Fibroblast of lung (primary cell): ENCODE measurements at regions not wholly inside any gene's neighbourhood (a gene's known extent, or its start where the extent isn't known, plus 50 kb on each side); places are given as distances from the start of the nearest gene placed in this dataset.

Source experiments
- DNase-seq, 2 donors: peaks; one replicate each; pipeline versions ENCODE4 v3.0.0 to v3.0.0-alpha.2; 2010; ENCODE audit warnings: low read depth in 2 of 2
- H2AFZ ChIP-seq: 2 replicates; pipeline ENCODE4 v1.5.1; 2012; ENCODE audit warnings: low read length, control low read depth, inconsistent platforms
- H3K27ac ChIP-seq: 2 replicates; pipeline ENCODE4 v1.5.1; 2011; ENCODE audit warnings: low read length, control low read depth; ENCODE audit not compliant: insufficient read depth
- H3K27me3 ChIP-seq: 2 replicates; pipeline ENCODE4 v1.5.1; 2011; ENCODE audit warnings: mild to moderate bottlenecking, low read length; ENCODE audit not compliant: control insufficient read depth, insufficient read depth
- H3K36me3 ChIP-seq: 2 replicates; pipeline ENCODE4 v1.5.1; 2011; ENCODE audit warnings: low read length; ENCODE audit not compliant: control insufficient read depth, insufficient read depth
- H3K4me1 ChIP-seq: 2 replicates; pipeline ENCODE4 v1.5.1; 2011; ENCODE audit warnings: low read length; ENCODE audit not compliant: control insufficient read depth, insufficient read depth; ENCODE audit errors: extremely low read depth
- H3K4me2 ChIP-seq: 2 replicates; pipeline ENCODE4 v1.5.1; 2011; ENCODE audit warnings: low read length, control low read depth; ENCODE audit not compliant: insufficient read depth; ENCODE audit errors: extremely low read depth
- H3K4me3 ChIP-seq, 4 experiments: fragments of 200-600 bp in 1 of 4; sonication (generic) in 1 of 4; replicated peaks in 1 of 4; 2 replicates each; pipeline ENCODE4 v1.5.1; 2011 to 2016; ENCODE audit warnings: low read length in 4 of 4, low read depth in 3 of 4, mild to moderate bottlenecking in 3 of 4, control low read depth in 2 of 4, inconsistent platforms in 1 of 4, mixed read lengths in 1 of 4; ENCODE audit not compliant: insufficient read depth in 1 of 4; ENCODE audit errors: control extremely low read depth in 1 of 4
- H3K79me2 ChIP-seq: 2 replicates; pipeline ENCODE4 v1.5.1; 2012; ENCODE audit warnings: mild to moderate bottlenecking, low read length, inconsistent platforms; ENCODE audit not compliant: control insufficient read depth, insufficient read depth
- H3K9ac ChIP-seq: 2 replicates; pipeline ENCODE4 v1.5.1; 2011; ENCODE audit warnings: mild to moderate bottlenecking, low read length, control low read depth; ENCODE audit not compliant: insufficient read depth
- H3K9me3 ChIP-seq: 2 replicates; pipeline ENCODE4 v1.5.1; 2012; ENCODE audit warnings: low read depth, low read length; ENCODE audit not compliant: control insufficient read depth, insufficient read depth
- H4K20me1 ChIP-seq: 2 replicates; pipeline ENCODE4 v1.5.1; 2011; ENCODE audit warnings: low read length; ENCODE audit not compliant: control insufficient read depth, insufficient read depth; ENCODE audit errors: extremely low read depth
- CTCF ChIP-seq, 2 donors: IDR thresholded peaks in 1 of 2; conservative IDR thresholded peaks in 1 of 2; 1 replicate in 1 of 2; 2 replicates in 1 of 2; pipeline ENCODE4 v1.5.1; 2011 to 2012; ENCODE audit warnings: low read length in 2 of 2, control low read depth in 1 of 2, inconsistent platforms in 1 of 2, low read depth in 1 of 2, mild to moderate bottlenecking in 1 of 2
- EZH2 ChIP-seq: IDR thresholded peaks from 2 replicates; pipeline ENCODE4 v1.5.1; 2012; ENCODE audit warnings: low read length, control low read depth, mild to moderate bottlenecking; ENCODE audit errors: missing control alignments

- no peak for DNase-seq
- no peak for TF ChIP-seq CTCF (conservative IDR thresholded peaks at IDR 0.05 in 1 of 2, IDR thresholded peaks at IDR 0.05 in 1 of 2; ENCODE audit: low read depth in 1 of 2, low read length in 2 of 2)
- no peak for TF ChIP-seq EZH2
- no peaks in the 10 kb centered on the region for H3K27me3 ChIP-seq
- H3K27ac ChIP-seq, result no peak overlapping the region
- no peak overlapping the region for H2AFZ ChIP-seq
- no peaks in the 10 kb centered on the region for H4K20me1 ChIP-seq
- H3K4me1 ChIP-seq, result no peaks in the 10 kb centered on the region
- H3K4me2 ChIP-seq, result no peak overlapping the region
- H3K36me3 ChIP-seq, result no peaks in the 10 kb centered on the region
- H3K9me3 ChIP-seq, result no peaks in the 10 kb centered on the region
- H3K79me2 ChIP-seq, result no peaks in the 10 kb centered on the region
- no peak overlapping the region for H3K4me3 ChIP-seq
- H3K9ac ChIP-seq, result no peak overlapping the region
These were observed 238.9 kb downstream of the CYP26B1 start for GRCh38 chr2:71908798-71909197.

GRCh38 chr2:71907503-71907902, 240.2 kb downstream of the CYP26B1 start:
- Histone ChIP-seq H3K79me2 (no peaks in the 10 kb centered on the region), H3K4me1 (no peaks in the 10 kb centered on the region), H3K27ac (no peak overlapping the region), H3K4me2 (no peak overlapping the region), H3K4me3 (no peak overlapping the region), H3K27me3 (no peaks in the 10 kb centered on the region), H3K36me3 (no peaks in the 10 kb centered on the region), H2AFZ (no peak overlapping the region), H3K9ac (no peak overlapping the region), H3K9me3 (no peaks in the 10 kb centered on the region), H4K20me1 (no peaks in the 10 kb centered on the region)
- no peak for TF ChIP-seq EZH2
- TF ChIP-seq CTCF (conservative IDR thresholded peaks at IDR 0.05 in 1 of 2, IDR thresholded peaks at IDR 0.05 in 1 of 2; ENCODE audit: low read depth in 1 of 2, low read length in 2 of 2), result no peak
- DNase-seq, result peak in 1 of 2 donors; percentile 14

- no peak for DNase-seq
- TF ChIP-seq CTCF (conservative IDR thresholded peaks at IDR 0.05 in 1 of 2, IDR thresholded peaks at IDR 0.05 in 1 of 2; ENCODE audit: low read depth in 1 of 2, low read length in 2 of 2), result no peak
- no peak for TF ChIP-seq EZH2
- Histone ChIP-seq H4K20me1 (no peaks in the 10 kb centered on the region), H3K27me3 (no peaks in the 10 kb centered on the region), H3K9ac (no peak overlapping the region), H3K4me1 (no peaks in the 10 kb centered on the region), H3K4me2 (no peak overlapping the region), H3K27ac (no peak overlapping the region), H2AFZ (no peak overlapping the region), H3K79me2 (no peaks in the 10 kb centered on the region), H3K9me3 (no peaks in the 10 kb centered on the region), H3K4me3 (no peak overlapping the region), H3K36me3 (no peaks in the 10 kb centered on the region)
These were observed 241.2 kb downstream of the CYP26B1 start for GRCh38 chr2:71906357-71906973.
